Naive B cell (primary cell): ENCODE measurements at regions not wholly inside any gene's neighbourhood (a gene's known extent, or its start where the extent isn't known, plus 50 kb on each side); places are given as distances from the start of the nearest gene placed in this dataset.
A peak's percentile ranks its signal among the peaks of the same experiment; 100 is the strongest.

Experiments
- ATAC-seq, 2 donors: fragments of 150-1000 bp; cut with Tn5 transposase; 2 replicates each; pipeline ENCODE4 v1.10.0; 2021; ENCODE audit warnings: low read depth in 2 of 2, mild to moderate bottlenecking in 2 of 2, moderate library complexity in 2 of 2
- DNase-seq: peaks from one replicate; pipeline ENCODE4 v3.0.0; 2022
- H3K27ac Mint-ChIP-seq, 6 donors: one replicate each; pipeline ENCODE4 v1.8.0; 2020 to 2022; ENCODE audit warnings: mild to moderate bottlenecking in 6 of 6, mixed read lengths in 6 of 6, moderate library complexity in 5 of 6, inconsistent platforms in 2 of 6
- H3K27me3 Mint-ChIP-seq, 3 donors: one replicate each; pipeline ENCODE4 v1.8.0; 2021 to 2022; ENCODE audit warnings: mixed read lengths in 3 of 3, mild to moderate bottlenecking in 1 of 3
- H3K36me3 Mint-ChIP-seq, 2 donors: one replicate each; pipeline ENCODE4 v1.8.0; 2020 to 2022; ENCODE audit warnings: mixed read lengths in 2 of 2, inconsistent platforms in 1 of 2, mild to moderate bottlenecking in 1 of 2
- H3K4me1 Mint-ChIP-seq, 3 donors: one replicate each; pipeline ENCODE4 v1.8.0; 2020 to 2022; ENCODE audit warnings: mixed read lengths in 3 of 3, inconsistent platforms in 1 of 3, mild to moderate bottlenecking in 1 of 3, moderate library complexity in 1 of 3
- H3K4me3 Mint-ChIP-seq, 8 donors: one replicate each; pipeline ENCODE4 v1.8.0; 2020 to 2022; ENCODE audit warnings: mild to moderate bottlenecking in 8 of 8, mixed read lengths in 8 of 8, moderate library complexity in 8 of 8, inconsistent platforms in 2 of 8
- H3K9me3 Mint-ChIP-seq, 7 donors: one replicate each; pipeline ENCODE4 v1.8.0; 2020 to 2022; ENCODE audit warnings: mixed read lengths in 7 of 7, mild to moderate bottlenecking in 5 of 7, inconsistent platforms in 2 of 7, moderate library complexity in 1 of 7

DNA sequence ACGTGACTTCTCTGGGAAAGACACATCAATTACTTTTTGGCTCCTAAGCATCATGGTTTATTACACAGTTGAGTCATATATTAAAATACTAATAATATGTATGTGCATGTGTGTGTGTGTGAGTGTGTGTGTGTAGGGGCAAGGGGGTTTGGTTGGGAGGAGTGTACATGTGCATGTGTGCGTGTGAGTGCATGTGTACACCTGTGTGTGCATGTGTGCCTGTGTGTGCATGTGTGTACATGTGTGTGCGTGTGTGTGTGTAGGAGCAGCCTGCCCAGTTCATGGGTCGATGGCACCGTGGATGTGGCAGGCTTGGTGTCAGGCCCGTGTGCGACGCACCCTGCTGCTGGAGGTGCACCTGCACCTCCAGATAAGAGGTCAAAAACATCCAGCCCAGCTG is 99.0 kb upstream of the SNTG2 start:
- Mint-ChIP-seq H3K36me3 (no peaks in the 10 kb centered on the region), H3K4me1 (peaks cover 4 to 14% (median 6%) of the 10 kb centered on the region in 3 donors), H3K27ac (no peak overlapping the region), H3K9me3 (peaks cover 0 to 18% (median 0%) of the 10 kb centered on the region in 7 donors), H3K27me3 (peaks cover 0 to 30% (median under 1%) of the 10 kb centered on the region in 3 donors), H3K4me3 (no peak overlapping the region)
- ATAC-seq (no peak), DNase-seq (no peak)

- Mint-ChIP-seq H3K36me3 (no peaks in the 10 kb centered on the region), H3K27ac (peak overlapping the region in 1 of 6 donors; percentile 16), H3K4me1 (peaks cover 4 to 14% (median 6%) of the 10 kb centered on the region in 3 donors), H3K4me3 (no peak overlapping the region), H3K9me3 (peaks cover 0 to 18% (median 0%) of the 10 kb centered on the region in 7 donors), H3K27me3 (peaks cover 0 to 30% (median 0%) of the 10 kb centered on the region in 3 donors)
- ATAC-seq (no peak), DNase-seq (no peak)
Observed at GRCh38 chr2:851078-851477, 99.6 kb upstream of the SNTG2 start.

DNA sequence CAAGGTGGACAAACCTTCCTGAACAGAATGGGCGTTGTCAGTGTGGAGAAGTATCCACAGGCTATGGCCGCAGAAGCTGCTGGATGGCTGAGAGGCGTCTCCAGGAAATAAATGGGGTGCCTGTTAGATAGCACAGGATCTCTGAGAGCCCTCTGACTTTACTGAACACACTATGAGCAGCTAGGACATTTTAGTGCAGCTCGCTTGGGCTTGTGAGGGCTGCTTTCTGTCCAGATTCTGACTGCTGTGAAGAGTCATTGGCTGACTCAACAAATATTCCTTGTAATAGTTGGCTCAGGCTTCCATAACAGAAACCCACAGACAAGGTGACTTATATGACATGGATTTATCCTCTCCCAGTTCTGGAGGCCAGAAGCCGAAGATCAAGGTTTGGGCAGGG is 100.2 kb upstream of the SNTG2 start:
- no peak overlapping the region for H3K4me3 Mint-ChIP-seq
- no peak overlapping the region for H3K27ac Mint-ChIP-seq
- DNase-seq (no peak), ATAC-seq (no peak)
- H3K27me3 Mint-ChIP-seq: peaks cover 0 to 32% (median 0%) of the 10 kb centered on the region in 3 donors
- H3K4me1 Mint-ChIP-seq: peaks cover 4 to 9% (median 5%) of the 10 kb centered on the region in 3 donors
- H3K36me3 Mint-ChIP-seq: no peaks in the 10 kb centered on the region
- peaks cover 0 to 14% (median 0%) of the 10 kb centered on the region in 7 donors for H3K9me3 Mint-ChIP-seq

DNA sequence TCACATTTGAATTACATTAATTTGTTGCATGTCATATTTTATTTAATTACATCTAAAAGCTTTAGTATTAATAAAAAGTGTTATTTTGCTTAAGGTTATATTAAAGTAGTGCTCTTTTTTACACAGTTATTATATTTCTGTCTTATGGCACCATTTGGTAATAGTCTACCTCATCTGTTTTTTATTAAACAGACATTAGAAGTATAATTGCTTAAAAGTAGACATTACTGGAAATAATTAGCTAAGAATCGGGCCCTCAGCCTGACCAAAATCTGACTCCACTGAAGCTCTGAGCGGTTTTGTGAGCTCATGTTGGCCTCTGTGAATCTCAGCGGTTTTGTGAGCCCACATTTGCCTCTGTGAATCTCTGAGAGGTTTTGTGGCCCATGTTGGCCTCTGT is 102.5 kb upstream of the SNTG2 start:
- DNase-seq: no peak
- H3K4me3 Mint-ChIP-seq: no peak overlapping the region
- no peaks in the 10 kb centered on the region for H3K36me3 Mint-ChIP-seq
- peaks cover 0 to 5% (median 0%) of the 10 kb centered on the region in 7 donors for H3K9me3 Mint-ChIP-seq
- peaks cover 13 to 30% (median 16%) of the 10 kb centered on the region in 3 donors for H3K27me3 Mint-ChIP-seq
- no peak for ATAC-seq
- H3K27ac Mint-ChIP-seq: no peak overlapping the region
- peaks cover 0 to 4% (median 0%) of the 10 kb centered on the region in 3 donors for H3K4me1 Mint-ChIP-seq

DNA sequence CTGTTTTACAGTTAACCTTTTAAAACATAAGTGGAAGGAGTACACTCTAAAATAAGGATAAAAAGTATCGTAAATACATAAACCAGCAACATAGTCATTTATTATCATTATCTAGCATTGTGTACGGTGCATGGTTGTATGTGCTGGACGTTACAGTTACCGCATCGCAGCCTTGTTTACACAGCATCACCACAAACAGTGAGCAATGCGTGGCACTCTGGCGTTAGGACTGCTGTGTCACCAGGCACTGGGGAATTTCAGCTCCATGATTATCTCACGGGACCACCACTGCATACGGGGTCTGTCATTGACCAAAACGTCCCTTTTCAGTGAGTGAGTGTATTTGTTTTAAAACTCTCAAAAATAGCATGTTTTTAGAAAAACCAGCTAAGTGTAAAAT is 103.0 kb upstream of the SNTG2 start:
- peaks cover 0 to 5% (median 0%) of the 10 kb centered on the region in 7 donors for H3K9me3 Mint-ChIP-seq
- ATAC-seq: no peak
- no peak for DNase-seq
- H3K4me3 Mint-ChIP-seq: no peak overlapping the region
- H3K4me1 Mint-ChIP-seq: peaks cover 0 to 4% (median 0%) of the 10 kb centered on the region in 3 donors
- no peak overlapping the region for H3K27ac Mint-ChIP-seq
- H3K36me3 Mint-ChIP-seq: no peaks in the 10 kb centered on the region
- H3K27me3 Mint-ChIP-seq: peaks cover 13 to 30% (median 17%) of the 10 kb centered on the region in 3 donors

DNA sequence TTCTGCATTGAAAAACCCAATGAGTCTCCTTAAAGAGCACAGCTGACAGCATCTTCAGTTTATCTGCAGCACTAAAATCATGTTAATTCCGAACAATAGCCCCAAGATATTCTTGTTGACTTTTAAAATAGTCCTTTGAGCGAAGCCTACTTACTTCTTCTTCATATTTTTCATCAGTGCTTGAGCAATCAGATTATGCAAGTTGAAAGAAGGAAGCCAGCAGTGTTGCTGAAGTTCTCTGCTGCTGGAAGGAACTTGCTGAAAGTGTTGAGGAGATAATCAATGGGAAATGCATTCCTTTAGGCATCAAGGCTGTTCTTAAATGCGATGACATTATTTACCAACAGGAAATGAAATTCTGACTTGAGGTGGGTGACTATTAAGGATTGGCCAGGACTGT is 105.9 kb upstream of the SNTG2 start:
- H3K4me3 Mint-ChIP-seq: no peak overlapping the region

GRCh38 chr2:842151-842803 is 108.4 kb upstream of the SNTG2 start:
- Mint-ChIP-seq H3K27me3 (peaks cover 39 to 55% (median 48%) of the 10 kb centered on the region in 3 donors), H3K27ac (no peak overlapping the region), H3K9me3 (peaks cover 0 to 13% (median 6%) of the 10 kb centered on the region in 7 donors), H3K4me1 (no peaks in the 10 kb centered on the region), H3K36me3 (peaks cover 0 to 7% of the 10 kb centered on the region in 2 donors), H3K4me3 (no peak overlapping the region)
- ATAC-seq (no peak), DNase-seq (no peak)

More for the DNA sequence above, 105.9 kb upstream of the SNTG2 start:
- Mint-ChIP-seq H3K27me3 (peaks cover 21 to 36% (median 30%) of the 10 kb centered on the region in 3 donors), H3K4me1 (no peaks in the 10 kb centered on the region), H3K27ac (no peak overlapping the region), H3K36me3 (peaks cover 0 to 7% of the 10 kb centered on the region in 2 donors), H3K9me3 (peaks cover 0 to 8% (median 5%) of the 10 kb centered on the region in 7 donors)
- DNase-seq: no peak
- ATAC-seq: no peak

GRCh38 chr2:841036-841435 is 109.6 kb upstream of the SNTG2 start:
- DNase-seq (no peak), ATAC-seq (no peak)
- no peak overlapping the region for H3K27ac Mint-ChIP-seq
- H3K4me3 Mint-ChIP-seq: no peak overlapping the region
- peaks cover 0 to 7% of the 10 kb centered on the region in 2 donors for H3K36me3 Mint-ChIP-seq
- peaks cover 43 to 55% (median 48%) of the 10 kb centered on the region in 3 donors for H3K27me3 Mint-ChIP-seq
- H3K9me3 Mint-ChIP-seq: peaks cover 0 to 13% (median 6%) of the 10 kb centered on the region in 7 donors
- H3K4me1 Mint-ChIP-seq: no peaks in the 10 kb centered on the region

DNA sequence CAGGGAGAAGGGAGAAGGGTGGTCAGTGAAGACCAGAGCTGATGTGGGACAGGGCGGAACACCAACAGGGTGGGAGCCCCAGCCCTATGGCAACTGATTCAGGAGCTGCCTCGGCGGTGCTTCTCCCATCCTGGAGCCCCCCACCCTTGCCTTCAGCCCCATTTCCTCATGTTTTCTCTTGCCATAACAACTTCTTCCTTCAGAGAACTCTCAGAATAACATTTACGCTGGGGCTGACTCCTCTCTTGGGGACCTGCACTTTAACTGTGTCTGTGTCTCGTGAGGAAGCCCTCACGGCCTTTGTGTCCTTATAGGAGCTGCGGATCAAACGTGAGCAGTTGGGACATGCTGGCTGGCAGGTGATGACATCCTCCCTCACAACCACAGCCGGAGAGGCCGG is 116.4 kb upstream of the SNTG2 start:
- Mint-ChIP-seq H3K36me3 (no peaks in the 10 kb centered on the region), H3K4me3 (no peak overlapping the region), H3K27me3 (peaks cover 56 to 73% (median 64%) of the 10 kb centered on the region in 3 donors), H3K9me3 (peaks cover 0 to 2% (median 0%) of the 10 kb centered on the region in 7 donors), H3K27ac (no peak overlapping the region), H3K4me1 (peaks cover 7 to 13% (median 10%) of the 10 kb centered on the region in 3 donors)
- ATAC-seq: no peak
- DNase-seq: no peak

- peaks cover 7 to 13% (median 10%) of the 10 kb centered on the region in 3 donors for H3K4me1 Mint-ChIP-seq
- no peaks in the 10 kb centered on the region for H3K36me3 Mint-ChIP-seq
- DNase-seq (no peak), ATAC-seq (peak; percentile 52 to 61)
- H3K27me3 Mint-ChIP-seq: peaks cover 57 to 72% (median 64%) of the 10 kb centered on the region in 3 donors
- H3K27ac Mint-ChIP-seq: peak overlapping the region in 1 of 6 donors; percentile 74
- peaks cover 0 to 1% (median 0%) of the 10 kb centered on the region in 7 donors for H3K9me3 Mint-ChIP-seq
- H3K4me3 Mint-ChIP-seq: no peak overlapping the region
Observed at GRCh38 chr2:833180-833579, 117.5 kb upstream of the SNTG2 start.

DNA sequence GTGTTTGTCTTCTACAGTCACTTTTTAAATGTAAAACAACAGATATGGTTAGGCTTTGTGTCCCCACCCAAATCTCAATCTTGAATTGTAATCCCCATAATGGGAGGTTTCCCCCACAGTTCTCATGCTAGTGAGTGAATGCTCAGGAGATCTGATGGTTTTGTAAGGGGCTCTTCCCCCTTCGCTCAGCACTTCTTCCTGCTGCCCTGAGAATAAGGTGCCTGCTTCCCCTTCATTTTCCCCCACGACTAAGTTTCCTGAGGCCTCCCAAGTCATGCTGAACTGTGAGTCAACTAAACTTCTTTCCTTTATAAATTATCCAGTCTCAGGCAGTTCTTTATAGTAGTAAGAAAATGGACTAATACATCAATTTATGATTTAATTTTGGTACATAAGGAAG is 118.0 kb upstream of the SNTG2 start:
- ATAC-seq (no peak), DNase-seq (no peak)
- H3K9me3 Mint-ChIP-seq: peaks cover 0 to 1% (median 0%) of the 10 kb centered on the region in 7 donors
- no peaks in the 10 kb centered on the region for H3K36me3 Mint-ChIP-seq
- H3K27ac Mint-ChIP-seq: no peak overlapping the region
- H3K4me1 Mint-ChIP-seq: peaks cover 7 to 13% (median 10%) of the 10 kb centered on the region in 3 donors
- H3K4me3 Mint-ChIP-seq: no peak overlapping the region
- H3K27me3 Mint-ChIP-seq: peaks cover 53 to 67% (median 62%) of the 10 kb centered on the region in 3 donors

DNA sequence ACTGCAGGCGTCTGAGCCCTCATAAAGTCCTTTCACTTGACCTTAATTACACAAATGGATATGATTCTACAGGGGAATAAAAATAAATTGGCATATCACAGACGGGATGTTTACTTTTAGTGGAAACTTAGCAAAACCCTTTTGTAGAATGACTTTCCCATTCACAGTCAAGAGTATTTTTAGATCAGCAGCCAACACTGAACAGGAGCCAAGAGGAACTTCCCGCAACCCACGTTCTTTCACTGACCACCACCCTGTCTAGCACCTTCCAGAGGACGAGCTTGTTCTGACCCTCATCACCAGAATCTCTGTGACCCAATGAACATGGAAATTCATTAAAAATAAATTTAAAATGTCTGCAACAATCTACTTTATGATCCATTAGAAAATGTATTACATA is 119.0 kb upstream of the SNTG2 start:
- H3K27me3 Mint-ChIP-seq: peaks cover 53 to 67% (median 59%) of the 10 kb centered on the region in 3 donors
- DNase-seq (no peak), ATAC-seq (no peak)
- no peak overlapping the region for H3K27ac Mint-ChIP-seq
- no peak overlapping the region for H3K4me3 Mint-ChIP-seq
- no peaks in the 10 kb centered on the region for H3K36me3 Mint-ChIP-seq
- H3K4me1 Mint-ChIP-seq: peaks cover 7 to 13% (median 10%) of the 10 kb centered on the region in 3 donors
- H3K9me3 Mint-ChIP-seq: peaks cover 0 to 1% (median 0%) of the 10 kb centered on the region in 7 donors

DNA sequence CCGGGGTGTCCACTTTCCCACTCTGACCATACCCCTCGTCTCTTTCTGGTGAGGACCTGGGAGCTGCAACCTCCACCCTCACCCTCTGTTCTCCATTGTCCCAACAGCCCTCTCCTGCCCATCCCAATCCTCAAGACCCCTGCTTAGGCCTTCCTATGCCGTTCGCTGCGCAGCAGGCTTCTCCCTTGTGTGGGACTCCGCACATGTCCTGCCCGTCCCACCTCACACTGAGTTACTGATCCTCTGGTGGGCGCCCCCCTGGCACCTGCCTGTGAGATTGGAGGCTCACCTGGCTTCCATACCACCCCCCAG is 119.5 kb upstream of the SNTG2 start:
- no peaks in the 10 kb centered on the region for H3K36me3 Mint-ChIP-seq
- H3K27ac Mint-ChIP-seq: no peak overlapping the region
- H3K4me3 Mint-ChIP-seq: no peak overlapping the region
- peaks cover 7 to 13% (median 10%) of the 10 kb centered on the region in 3 donors for H3K4me1 Mint-ChIP-seq
- H3K9me3 Mint-ChIP-seq: peaks cover 0 to 1% (median 0%) of the 10 kb centered on the region in 7 donors
- DNase-seq: no peak
- no peak for ATAC-seq
- peaks cover 53 to 67% (median 57%) of the 10 kb centered on the region in 3 donors for H3K27me3 Mint-ChIP-seq
